ENCODE measurements at regions not wholly inside any gene's neighbourhood (a gene's known extent, or its start where the extent isn't known, plus 50 kb on each side); places are given as distances from the start of the nearest gene placed in this dataset.

DNA sequence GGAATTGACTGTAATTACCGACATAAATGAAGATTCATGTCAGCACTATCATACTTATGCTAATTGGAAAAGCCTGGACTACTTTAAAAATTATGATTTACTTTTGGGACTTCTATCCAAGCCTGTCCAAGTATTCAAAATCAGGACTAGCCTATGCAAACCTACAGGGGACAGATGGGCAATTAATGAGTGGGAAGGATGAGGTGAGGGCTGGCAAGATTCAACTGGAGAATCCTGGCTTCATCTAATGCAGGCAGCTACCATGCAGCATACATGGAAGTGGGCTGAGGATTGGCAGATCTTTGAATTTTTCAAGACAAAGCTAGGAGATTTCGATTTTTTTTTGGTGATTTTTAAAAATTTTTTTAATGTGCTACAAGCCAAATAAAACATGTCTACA lies 532.6 kb downstream of the CSNK1G3 start:
- no peaks in the 10 kb centered on the region for H4K20me1 ChIP-seq (ENCODE audit: insufficient read depth, low read length)
- intact Hi-C loops (cut with micrococcal nuclease; ENCODE audit: unreplicated experiment) (no loop called here), in situ Hi-C loops (cut with HindIII; ENCODE audit: extremely low pct_ligation_motif_present, low pct_unique_long_range_greater_than_20kb) (no loop called here)
- no peak overlapping the region for H3K9ac ChIP-seq (ENCODE audit: insufficient read depth, low read depth, low read length)
- H3K4me2 ChIP-seq (ENCODE audit: low read depth, low read length) = no peak overlapping the region
- no peak overlapping the region for H3K4me3 ChIP-seq (replicated peaks in 1 of 3; ENCODE audit: insufficient read depth in 1 of 3, low read depth in 2 of 3, low read length in 3 of 3)
- H3K27ac ChIP-seq (ENCODE audit: extremely low read length, insufficient read depth, low read length) = no peak overlapping the region
- no peak for FAIRE-seq
- H3K36me3 ChIP-seq (replicated peaks in 1 of 2; ENCODE audit: control insufficient read depth in 1 of 2, insufficient read depth in 2 of 2, low read length in 2 of 2) = no peaks in the 10 kb centered on the region
- WGBS (ENCODE audit: low lambda C conversion rate) = 2% methylated on average over 2 of the region's 2 CpGs
- H3K27me3 ChIP-seq (ENCODE audit: control insufficient read depth in 1 of 2, insufficient read depth in 2 of 2, low read length in 2 of 2) = no peaks in the 10 kb centered on the region
- no peak overlapping the region for H2AFZ ChIP-seq (ENCODE audit: low read length)
- H3K79me2 ChIP-seq (ENCODE audit: insufficient read depth, low read length) = no peaks in the 10 kb centered on the region
- ChIA-PET CTCF (ENCODE audit: low intra/inter-chr PET ratio, low total read pairs) (no interaction called here), POLR2A (no interaction called here)
- no peak for ATAC-seq
- peaks cover 20% of the 10 kb centered on the region; the same call in 1 of the 2 replicates for H3K9me3 ChIP-seq (ENCODE audit: low read length)
- BruUV-seq (replicated peaks) = no TSS peak
- H3K4me1 ChIP-seq (ENCODE audit: insufficient read depth, low read length) = no peaks in the 10 kb centered on the region
- DNase-seq (ENCODE audit: low spot score) = no peak
- TF ChIP-seq, protein P1, sequence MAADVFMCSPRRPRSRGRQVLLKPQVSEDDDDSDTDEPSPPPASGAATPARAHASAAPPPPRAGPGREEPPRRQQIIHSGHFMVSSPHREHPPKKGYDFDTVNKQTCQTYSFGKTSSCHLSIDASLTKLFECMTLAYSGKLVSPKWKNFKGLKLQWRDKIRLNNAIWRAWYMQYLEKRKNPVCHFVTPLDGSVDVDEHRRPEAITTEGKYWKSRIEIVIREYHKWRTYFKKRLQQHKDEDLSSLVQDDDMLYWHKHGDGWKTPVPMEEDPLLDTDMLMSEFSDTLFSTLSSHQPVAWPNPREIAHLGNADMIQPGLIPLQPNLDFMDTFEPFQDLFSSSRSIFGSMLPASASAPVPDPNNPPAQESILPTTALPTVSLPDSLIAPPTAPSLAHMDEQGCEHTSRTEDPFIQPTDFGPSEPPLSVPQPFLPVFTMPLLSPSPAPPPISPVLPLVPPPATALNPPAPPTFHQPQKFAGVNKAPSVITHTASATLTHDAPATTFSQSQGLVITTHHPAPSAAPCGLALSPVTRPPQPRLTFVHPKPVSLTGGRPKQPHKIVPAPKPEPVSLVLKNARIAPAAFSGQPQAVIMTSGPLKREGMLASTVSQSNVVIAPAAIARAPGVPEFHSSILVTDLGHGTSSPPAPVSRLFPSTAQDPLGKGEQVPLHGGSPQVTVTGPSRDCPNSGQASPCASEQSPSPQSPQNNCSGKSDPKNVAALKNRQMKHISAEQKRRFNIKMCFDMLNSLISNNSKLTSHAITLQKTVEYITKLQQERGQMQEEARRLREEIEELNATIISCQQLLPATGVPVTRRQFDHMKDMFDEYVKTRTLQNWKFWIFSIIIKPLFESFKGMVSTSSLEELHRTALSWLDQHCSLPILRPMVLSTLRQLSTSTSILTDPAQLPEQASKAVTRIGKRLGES (CRISPR knock-in tag; IDR thresholded peaks at IDR 0.05; ENCODE audit: borderline replicate concordance) = no peak
- TF ChIP-seq ZNF264 (CRISPR knock-in tag; IDR thresholded peaks at IDR 0.05) (no peak), ZFP37 (CRISPR knock-in tag; IDR thresholded peaks at IDR 0.05; ENCODE audit: borderline replicate concordance) (no peak), NFE2L2 (IDR thresholded peaks at IDR 0.05; ENCODE audit: low read length) (no peak), ZKSCAN5 (CRISPR knock-in tag; IDR thresholded peaks at IDR 0.05) (no peak), ZNF253 (CRISPR knock-in tag; IDR thresholded peaks at IDR 0.05; ENCODE audit: borderline replicate concordance) (no peak), ZNF549 (CRISPR knock-in tag; IDR thresholded peaks at IDR 0.05) (no peak), ZNF75D (CRISPR knock-in tag; IDR thresholded peaks at IDR 0.05; ENCODE audit: borderline replicate concordance) (no peak), ZNF746 (CRISPR knock-in tag; IDR thresholded peaks at IDR 0.05) (no peak)
- TF ChIP-seq, protein P2, sequence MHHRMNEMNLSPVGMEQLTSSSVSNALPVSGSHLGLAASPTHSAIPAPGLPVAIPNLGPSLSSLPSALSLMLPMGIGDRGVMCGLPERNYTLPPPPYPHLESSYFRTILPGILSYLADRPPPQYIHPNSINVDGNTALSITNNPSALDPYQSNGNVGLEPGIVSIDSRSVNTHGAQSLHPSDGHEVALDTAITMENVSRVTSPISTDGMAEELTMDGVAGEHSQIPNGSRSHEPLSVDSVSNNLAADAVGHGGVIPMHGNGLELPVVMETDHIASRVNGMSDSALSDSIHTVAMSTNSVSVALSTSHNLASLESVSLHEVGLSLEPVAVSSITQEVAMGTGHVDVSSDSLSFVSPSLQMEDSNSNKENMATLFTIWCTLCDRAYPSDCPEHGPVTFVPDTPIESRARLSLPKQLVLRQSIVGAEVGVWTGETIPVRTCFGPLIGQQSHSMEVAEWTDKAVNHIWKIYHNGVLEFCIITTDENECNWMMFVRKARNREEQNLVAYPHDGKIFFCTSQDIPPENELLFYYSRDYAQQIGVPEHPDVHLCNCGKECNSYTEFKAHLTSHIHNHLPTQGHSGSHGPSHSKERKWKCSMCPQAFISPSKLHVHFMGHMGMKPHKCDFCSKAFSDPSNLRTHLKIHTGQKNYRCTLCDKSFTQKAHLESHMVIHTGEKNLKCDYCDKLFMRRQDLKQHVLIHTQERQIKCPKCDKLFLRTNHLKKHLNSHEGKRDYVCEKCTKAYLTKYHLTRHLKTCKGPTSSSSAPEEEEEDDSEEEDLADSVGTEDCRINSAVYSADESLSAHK (CRISPR knock-in tag; IDR thresholded peaks at IDR 0.05; ENCODE audit: borderline replicate concordance) = no peak
- TF ChIP-seq, protein P3, sequence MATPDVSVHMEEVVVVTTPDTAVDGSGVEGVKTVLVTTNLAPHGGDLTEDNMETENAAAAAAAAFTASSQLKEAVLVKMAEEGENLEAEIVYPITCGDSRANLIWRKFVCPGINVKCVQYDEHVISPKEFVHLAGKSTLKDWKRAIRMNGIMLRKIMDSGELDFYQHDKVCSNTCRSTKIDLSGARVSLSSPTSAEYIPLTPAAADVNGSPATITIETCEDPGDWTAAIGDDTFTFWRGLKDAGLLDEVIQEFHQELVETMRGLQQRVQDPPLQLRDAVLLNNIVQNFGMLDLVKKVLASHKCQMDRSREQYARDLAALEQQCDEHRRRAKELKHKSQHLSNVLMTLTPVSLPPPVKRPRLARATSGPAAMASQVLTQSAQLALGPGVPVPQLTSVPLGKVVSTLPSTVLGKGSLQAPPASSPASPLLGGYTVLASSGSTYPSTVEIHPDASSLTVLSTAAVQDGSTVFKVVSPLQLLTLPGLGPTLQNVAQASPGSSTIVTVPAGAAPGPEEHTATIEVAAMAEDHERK (CRISPR knock-in tag; IDR thresholded peaks at IDR 0.05; ENCODE audit: low read depth) = no peak
- TF ChIP-seq, protein P4, sequence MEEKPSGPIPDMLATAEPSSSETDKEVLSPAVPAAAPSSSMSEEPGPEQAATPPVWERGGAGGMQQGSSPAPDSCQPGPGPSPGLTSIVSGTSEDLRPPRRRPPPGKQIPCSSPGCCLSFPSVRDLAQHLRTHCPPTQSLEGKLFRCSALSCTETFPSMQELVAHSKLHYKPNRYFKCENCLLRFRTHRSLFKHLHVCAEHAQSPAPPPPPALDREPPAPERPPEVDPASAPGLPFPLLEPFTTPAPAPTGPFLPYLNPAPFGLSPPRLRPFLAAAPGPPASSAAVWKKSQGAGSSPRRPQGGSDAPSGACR (CRISPR knock-in tag; IDR thresholded peaks at IDR 0.05) = no peak
- TF ChIP-seq, protein P5, sequence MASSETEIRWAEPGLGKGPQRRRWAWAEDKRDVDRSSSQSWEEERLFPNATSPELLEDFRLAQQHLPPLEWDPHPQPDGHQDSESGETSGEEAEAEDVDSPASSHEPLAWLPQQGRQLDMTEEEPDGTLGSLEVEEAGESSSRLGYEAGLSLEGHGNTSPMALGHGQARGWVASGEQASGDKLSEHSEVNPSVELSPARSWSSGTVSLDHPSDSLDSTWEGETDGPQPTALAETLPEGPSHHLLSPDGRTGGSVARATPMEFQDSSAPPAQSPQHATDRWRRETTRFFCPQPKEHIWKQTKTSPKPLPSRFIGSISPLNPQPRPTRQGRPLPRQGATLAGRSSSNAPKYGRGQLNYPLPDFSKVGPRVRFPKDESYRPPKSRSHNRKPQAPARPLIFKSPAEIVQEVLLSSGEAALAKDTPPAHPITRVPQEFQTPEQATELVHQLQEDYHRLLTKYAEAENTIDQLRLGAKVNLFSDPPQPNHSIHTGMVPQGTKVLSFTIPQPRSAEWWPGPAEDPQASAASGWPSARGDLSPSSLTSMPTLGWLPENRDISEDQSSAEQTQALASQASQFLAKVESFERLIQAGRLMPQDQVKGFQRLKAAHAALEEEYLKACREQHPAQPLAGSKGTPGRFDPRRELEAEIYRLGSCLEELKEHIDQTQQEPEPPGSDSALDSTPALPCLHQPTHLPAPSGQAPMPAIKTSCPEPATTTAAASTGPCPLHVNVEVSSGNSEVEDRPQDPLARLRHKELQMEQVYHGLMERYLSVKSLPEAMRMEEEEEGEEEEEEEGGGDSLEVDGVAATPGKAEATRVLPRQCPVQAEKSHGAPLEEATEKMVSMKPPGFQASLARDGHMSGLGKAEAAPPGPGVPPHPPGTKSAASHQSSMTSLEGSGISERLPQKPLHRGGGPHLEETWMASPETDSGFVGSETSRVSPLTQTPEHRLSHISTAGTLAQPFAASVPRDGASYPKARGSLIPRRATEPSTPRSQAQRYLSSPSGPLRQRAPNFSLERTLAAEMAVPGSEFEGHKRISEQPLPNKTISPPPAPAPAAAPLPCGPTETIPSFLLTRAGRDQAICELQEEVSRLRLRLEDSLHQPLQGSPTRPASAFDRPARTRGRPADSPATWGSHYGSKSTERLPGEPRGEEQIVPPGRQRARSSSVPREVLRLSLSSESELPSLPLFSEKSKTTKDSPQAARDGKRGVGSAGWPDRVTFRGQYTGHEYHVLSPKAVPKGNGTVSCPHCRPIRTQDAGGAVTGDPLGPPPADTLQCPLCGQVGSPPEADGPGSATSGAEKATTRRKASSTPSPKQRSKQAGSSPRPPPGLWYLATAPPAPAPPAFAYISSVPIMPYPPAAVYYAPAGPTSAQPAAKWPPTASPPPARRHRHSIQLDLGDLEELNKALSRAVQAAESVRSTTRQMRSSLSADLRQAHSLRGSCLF (CRISPR knock-in tag; IDR thresholded peaks at IDR 0.05; ENCODE audit: borderline replicate concordance) = no peak
